HG02981 (cell line): ENCODE measurements at regions not wholly inside any gene's neighbourhood (a gene's known extent, or its start where the extent isn't known, plus 50 kb on each side); places are given as distances from the start of the nearest gene placed in this dataset.
"Not testable (repeated sequence)": the region's sequence is repeated elsewhere in the genome, so short reads cannot be mapped to it uniquely, and the experiment has no call there.

Experiments used
- ATAC-seq: cut with Tn5 transposase; IDR thresholded peaks from one replicate; pipeline ENCODE4 v1.9.1; 2021; ENCODE audit warnings: mild to moderate bottlenecking, moderate library complexity; ENCODE audit not compliant: unreplicated experiment

GRCh38 chr1:30171537-30172298, 551.7 kb downstream of the MATN1 start:
- no peak for ATAC-seq

GRCh38 chr1:30169269-30169668, 554.1 kb downstream of the MATN1 start:
- ATAC-seq = no peak

GRCh38 chr1:30166174-30166573, 557.2 kb downstream of the MATN1 start:
- no peak for ATAC-seq

- ATAC-seq = no peak
These were observed 558.3 kb downstream of the MATN1 start for GRCh38 chr1:30165116-30165515.

- ATAC-seq = no peak
These were observed 558.7 kb downstream of the MATN1 start for GRCh38 chr1:30164693-30165092.

GRCh38 chr1:30162565-30162964, 560.8 kb downstream of the MATN1 start:
- no peak for ATAC-seq

GRCh38 chr1:30161953-30162352, 561.4 kb downstream of the MATN1 start:
- ATAC-seq = no peak

GRCh38 chr1:30160999-30161689, 562.2 kb downstream of the MATN1 start:
- no peak for ATAC-seq

- ATAC-seq = no peak
These were observed 564.4 kb downstream of the MATN1 start for GRCh38 chr1:30159015-30159414.

GRCh38 chr1:30155698-30156097, 567.7 kb downstream of the MATN1 start:
- not testable (repeated sequence) for ATAC-seq

GRCh38 chr1:30155253-30155652, 568.1 kb downstream of the MATN1 start:
- ATAC-seq = not testable (repeated sequence)

- ATAC-seq = no peak
These were observed 569.5 kb downstream of the MATN1 start for GRCh38 chr1:30153743-30154449.

GRCh38 chr1:30151826-30152225, 571.6 kb downstream of the MATN1 start:
- ATAC-seq = no peak

- no peak for ATAC-seq
These were observed 572.3 kb downstream of the MATN1 start for GRCh38 chr1:30151119-30151518.

GRCh38 chr1:30149226-30149625, 574.2 kb downstream of the MATN1 start:
- no peak for ATAC-seq

- ATAC-seq = no peak
These were observed 574.7 kb downstream of the MATN1 start for GRCh38 chr1:30148676-30149075.

- ATAC-seq = no peak
These were observed 576.2 kb downstream of the MATN1 start for GRCh38 chr1:30147188-30147587.

- ATAC-seq = no peak
These were observed 576.9 kb downstream of the MATN1 start for GRCh38 chr1:30146448-30146847.

- ATAC-seq = no peak
These were observed 577.6 kb downstream of the MATN1 start for GRCh38 chr1:30145723-30146303.

- no peak for ATAC-seq
These were observed 578.6 kb downstream of the MATN1 start for GRCh38 chr1:30144831-30145230.

- no peak for ATAC-seq
These were observed 579.9 kb downstream of the MATN1 start for GRCh38 chr1:30143517-30143916.
